NCI-H2196 treated with DMSO at 0.1 percent for 48 hours (cell line): ENCODE measurements at regions not wholly inside any gene's neighbourhood (a gene's known extent, or its start where the extent isn't known, plus 50 kb on each side); places are given as distances from the start of the nearest gene placed in this dataset.
"Not testable (repeated sequence)": the region's sequence is repeated elsewhere in the genome, so short reads cannot be mapped to it uniquely, and the experiment has no call there.

Source experiments
- DNase-seq: peaks from one replicate; lab custom pipeline; 2025; ENCODE audit not compliant: unreplicated experiment; lab: John Stamatoyannopoulos, UW

DNA sequence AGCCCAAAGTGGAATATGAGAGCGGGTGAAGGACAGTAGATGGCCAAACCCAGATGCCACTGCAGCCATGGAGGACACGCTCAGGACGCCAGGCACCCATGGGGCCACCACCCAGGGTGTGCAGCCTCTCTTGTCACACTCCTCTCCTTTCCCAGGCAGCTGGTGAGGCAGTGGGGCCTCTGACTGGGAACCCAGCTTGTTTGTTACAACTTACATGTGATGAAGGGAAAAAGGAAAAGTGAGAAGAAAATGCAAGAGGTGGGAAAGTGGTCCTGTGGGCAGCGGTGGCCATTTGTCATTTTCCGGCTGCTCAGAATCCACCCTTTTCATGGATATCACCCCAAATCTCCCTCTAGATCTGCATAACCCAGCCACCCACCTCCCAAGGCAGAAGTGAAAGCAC lies 62.7 kb upstream of the UNC5A start:
- DNase-seq, result no peak

DNA sequence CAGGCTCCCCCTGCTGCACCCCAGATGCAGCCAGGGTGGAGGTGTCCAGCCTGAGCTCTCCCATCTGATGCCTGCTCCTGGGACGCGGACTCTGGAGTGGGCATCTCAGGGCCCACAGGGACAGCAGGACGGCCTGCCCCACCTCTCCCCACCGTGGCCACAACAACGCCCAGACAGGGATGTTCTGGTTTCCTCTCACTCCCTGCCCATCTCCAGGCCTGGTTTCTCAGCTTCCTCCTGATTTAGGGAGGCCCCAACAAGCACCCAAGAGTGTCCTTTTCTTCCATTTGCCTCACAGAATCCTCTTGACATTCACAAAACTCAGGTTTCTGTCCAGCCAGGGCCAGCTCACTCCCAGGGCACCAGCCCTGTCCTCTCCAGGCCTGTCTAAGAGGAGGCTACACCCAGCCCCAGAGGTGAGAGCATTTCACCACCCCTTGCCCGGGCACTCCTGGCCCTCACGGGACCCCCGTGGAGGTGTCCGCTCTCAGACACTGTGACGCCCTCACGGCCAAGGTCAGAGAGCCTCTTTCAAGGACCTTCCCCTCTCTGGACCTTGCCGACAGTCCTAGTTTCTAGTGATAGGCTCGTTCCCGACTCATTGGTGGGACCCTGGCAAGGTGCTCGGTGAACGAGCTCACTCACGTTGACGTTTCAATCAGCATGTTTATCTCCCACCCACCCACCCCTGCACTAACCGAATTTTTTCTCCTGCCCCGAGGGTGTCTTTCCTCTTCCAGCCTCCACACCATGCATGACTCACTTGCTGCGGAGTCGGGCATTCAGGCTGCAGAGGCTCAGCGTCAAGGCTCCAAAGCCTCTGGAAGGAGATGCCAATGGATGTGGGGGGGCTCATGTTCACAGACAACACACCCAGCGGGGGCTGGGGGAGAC lies 62.0 kb upstream of the UNC5A start:
- DNase-seq, result no peak

DNA sequence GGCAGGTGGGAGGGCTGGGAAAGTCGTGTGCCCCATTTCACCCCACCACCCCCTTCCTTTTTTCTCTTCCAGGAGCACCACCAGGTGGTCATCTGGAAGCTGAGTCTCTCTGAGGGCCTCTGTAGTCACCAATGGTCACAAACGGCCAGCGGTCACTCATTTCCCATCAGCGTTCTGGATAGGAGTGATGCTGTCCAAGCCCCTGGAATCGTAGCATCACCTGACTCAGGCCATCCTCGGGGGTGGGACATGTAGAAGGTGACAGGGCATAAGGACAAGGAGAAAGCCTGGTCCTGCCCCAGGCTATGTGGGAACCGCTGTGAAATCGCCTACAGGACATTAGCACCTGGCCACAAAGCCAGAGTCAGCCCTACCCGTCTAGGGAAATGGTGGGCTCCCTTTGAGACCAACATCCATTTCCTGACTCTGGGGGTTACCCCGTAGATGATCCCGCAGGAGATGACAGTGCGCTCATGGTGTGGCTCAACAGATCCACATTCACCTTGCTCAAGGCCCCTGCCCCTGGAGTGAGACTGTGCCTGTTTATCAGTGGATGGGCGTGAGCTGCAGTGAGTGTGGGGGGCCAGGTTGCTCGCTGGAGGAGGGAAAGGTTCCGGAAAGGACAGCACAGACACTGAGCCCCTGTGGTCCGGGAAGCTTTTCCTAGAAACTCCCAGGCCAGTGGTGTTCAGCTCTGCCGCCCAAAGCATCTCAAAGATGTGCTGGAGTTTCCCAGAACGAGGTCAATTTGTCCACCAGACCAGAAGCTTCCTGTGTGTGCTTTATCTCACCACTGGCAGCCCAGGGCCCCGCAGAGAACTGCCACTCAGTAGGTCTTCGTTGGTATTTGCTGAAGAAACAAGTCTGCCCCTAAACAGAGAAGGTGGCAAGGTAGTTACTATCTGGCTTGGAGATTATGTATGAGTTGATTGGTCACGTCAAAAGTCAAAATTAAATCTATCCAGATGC lies 61.1 kb upstream of the UNC5A start:
- DNase-seq, result no peak

DNA sequence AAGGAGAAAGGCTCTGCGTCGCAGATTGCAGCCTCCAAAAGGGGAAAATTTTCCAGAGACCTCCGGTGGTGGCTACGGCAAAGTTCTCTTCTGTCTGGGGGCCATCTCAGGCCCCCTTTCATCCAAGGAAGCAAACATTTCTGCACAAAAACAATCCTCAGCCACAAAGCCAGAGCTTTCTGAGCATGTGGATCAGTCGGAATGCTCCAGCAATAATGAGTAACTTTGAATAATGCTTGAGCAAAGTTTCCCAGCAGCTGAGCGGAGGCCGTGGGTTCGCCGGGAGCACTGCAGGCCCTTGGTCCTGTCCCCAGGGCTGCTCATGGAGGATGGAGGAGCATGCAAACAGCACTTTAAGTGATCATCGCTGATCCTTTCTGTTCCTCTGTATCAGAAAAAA lies 60.2 kb upstream of the UNC5A start:
- no peak for DNase-seq

DNA sequence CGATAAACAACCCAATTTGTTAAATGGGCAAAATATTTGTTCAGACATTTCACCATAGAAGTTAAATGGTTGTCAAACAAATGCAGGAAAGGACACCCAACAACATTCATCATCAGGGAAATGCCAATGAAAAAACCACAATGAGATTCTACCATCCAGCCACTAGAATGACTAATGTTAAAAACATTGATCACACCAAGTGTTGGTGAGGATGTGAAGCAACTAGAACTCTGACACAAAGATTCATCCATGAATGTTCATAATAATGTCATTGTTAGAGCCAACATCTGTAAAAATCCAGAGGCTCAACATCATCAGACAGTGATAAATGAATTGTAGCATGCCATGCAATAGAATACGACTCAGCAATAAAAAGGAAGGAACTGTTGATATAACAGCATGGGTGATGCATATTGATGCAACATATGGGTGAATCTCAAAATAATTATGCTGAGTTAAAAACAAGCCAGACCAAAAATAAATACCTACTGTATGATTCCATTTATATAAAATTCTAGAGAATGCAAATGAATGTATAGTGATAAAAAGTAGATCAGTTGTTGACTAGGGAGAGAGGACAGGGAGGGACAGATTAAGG lies 55.9 kb upstream of the UNC5A start:
- DNase-seq, result no peak

DNA sequence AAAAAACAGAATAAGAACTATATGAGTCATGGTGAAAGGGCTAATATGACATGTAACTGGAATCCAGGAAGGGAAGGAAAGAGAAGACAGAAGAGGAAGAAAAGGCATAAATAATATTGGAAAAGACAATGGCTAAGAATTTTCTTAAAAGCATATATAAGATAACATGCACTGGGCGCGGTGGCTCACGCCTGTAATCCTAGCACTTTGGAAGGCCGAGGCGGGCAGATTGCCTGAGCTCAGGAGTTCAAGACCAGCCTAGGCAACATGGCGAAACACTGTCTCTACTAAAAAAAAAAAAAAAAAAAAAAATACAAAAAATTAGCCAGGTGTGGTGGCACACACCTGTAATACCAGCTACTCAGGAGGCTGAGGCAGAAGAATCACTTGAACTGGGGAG lies 54.8 kb upstream of the UNC5A start:
- not testable (repeated sequence) for DNase-seq

DNA sequence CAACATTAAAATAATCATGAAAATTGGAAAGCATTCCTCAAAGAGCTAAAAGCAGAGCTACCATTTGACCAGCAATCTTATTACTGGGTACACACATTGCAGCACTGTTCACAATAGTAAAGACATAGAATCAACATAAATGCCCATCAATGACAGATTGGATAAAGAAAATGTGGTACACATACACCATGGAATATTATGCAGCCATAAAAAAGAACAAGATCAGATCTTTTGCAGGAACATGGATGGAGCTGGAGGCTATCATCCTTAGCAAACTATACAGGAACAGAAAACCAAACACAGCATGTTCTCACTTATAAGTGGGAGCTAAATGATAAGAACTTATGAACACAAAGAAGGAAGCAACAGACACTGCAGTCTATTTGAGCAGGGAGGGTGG lies 52.8 kb upstream of the UNC5A start:
- DNase-seq, result not testable (repeated sequence)
